HCT116 (cell line): ENCODE measurements at regions not wholly inside any gene's neighbourhood (a gene's known extent, or its start where the extent isn't known, plus 50 kb on each side); places are given as distances from the start of the nearest gene placed in this dataset.

ENCODE experiments used
- CEBPB ChIP-seq: IDR thresholded peaks from 2 replicates; pipeline ENCODE4 v1.6.1; 2012; ENCODE audit warnings: low read depth
- CTCF ChIP-seq, 3 experiments: fragments of 200-600 bp in 1 of 3; sonication (generic) in 1 of 3; IDR thresholded peaks in 2 of 3; conservative IDR thresholded peaks in 1 of 3; 2 replicates each; pipeline ENCODE4 v1.5.1; 2012 to 2017; ENCODE audit warnings: low read depth in 2 of 3, low read length in 2 of 3, antibody characterized with exemption in 1 of 3, borderline replicate concordance in 1 of 3, control low read depth in 1 of 3, mild to moderate bottlenecking in 1 of 3, mixed read lengths in 1 of 3, mixed run types in 1 of 3, moderate library complexity in 1 of 3; ENCODE audit not compliant: insufficient read depth in 1 of 3
- EZH2 ChIP-seq: fragments of 200-600 bp; sonication (generic); IDR thresholded peaks from 2 replicates; pipeline ENCODE4 v1.6.1; 2017; ENCODE audit warnings: antibody characterized with exemption, mixed run types
- EZH2phosphoT487 ChIP-seq: fragments of 200-600 bp; IDR thresholded peaks from 2 replicates; pipeline ENCODE4 v1.6.1; 2018; ENCODE audit warnings: antibody characterized with exemption, borderline replicate concordance
- FOSL1 ChIP-seq: IDR thresholded peaks from 2 replicates; pipeline ENCODE4 v1.6.1; 2012; ENCODE audit warnings: low read depth
- JUND ChIP-seq: IDR thresholded peaks from 2 replicates; pipeline ENCODE4 v1.6.1; 2012
- POLR2A ChIP-seq: IDR thresholded peaks from 2 replicates; pipeline ENCODE4 v1.7.0; 2011; ENCODE audit warnings: borderline replicate concordance; ENCODE audit not compliant: insufficient read depth, insufficient read length; ENCODE audit errors: extremely low read depth
- POLR2AphosphoS5 ChIP-seq: IDR thresholded peaks from 2 replicates; pipeline ENCODE4 v1.6.1; 2011; ENCODE audit warnings: mild to moderate bottlenecking, low read depth, low read length, moderate library complexity
- RAD21 ChIP-seq: IDR thresholded peaks from 2 replicates; pipeline ENCODE4 v1.6.1; 2012; ENCODE audit warnings: low read depth, mild to moderate bottlenecking
- REST ChIP-seq: IDR thresholded peaks from 2 replicates; pipeline ENCODE4 v1.6.1; 2012; ENCODE audit warnings: low read depth
- YY1 ChIP-seq: IDR thresholded peaks from 2 replicates; pipeline ENCODE4 v1.6.1; 2011; ENCODE audit warnings: low read length, low read depth, moderate library complexity, mild to moderate bottlenecking; ENCODE audit not compliant: insufficient replicate concordance; ENCODE audit errors: extremely low read depth

GRCh38 chr16:64449506-64449905 lies 672.4 kb downstream of the CDH11 start:
- TF ChIP-seq POLR2AphosphoS5 = no peak
- TF ChIP-seq EZH2phosphoT487 = no peak
- no peak for TF ChIP-seq CTCF (IDR thresholded peaks at IDR 0.05 in 2 of 3, conservative IDR thresholded peaks at IDR 0.05 in 1 of 3; ENCODE audit: borderline replicate concordance in 1 of 3, insufficient read depth in 1 of 3, low read depth in 2 of 3, low read length in 2 of 3)
- no peak for TF ChIP-seq YY1
- TF ChIP-seq CEBPB = no peak
- no peak for TF ChIP-seq FOSL1
- no peak for TF ChIP-seq POLR2A
- TF ChIP-seq REST = no peak
- no peak for TF ChIP-seq EZH2
- no peak for TF ChIP-seq JUND
- no peak for TF ChIP-seq RAD21
